COR-L47 (cell line): ENCODE measurements at regions not wholly inside any gene's neighbourhood (a gene's known extent, or its start where the extent isn't known, plus 50 kb on each side); places are given as distances from the start of the nearest gene placed in this dataset.

Source experiments
- DNase-seq: peaks from one replicate; lab custom pipeline; 2025; lab: John Stamatoyannopoulos, UW

DNA sequence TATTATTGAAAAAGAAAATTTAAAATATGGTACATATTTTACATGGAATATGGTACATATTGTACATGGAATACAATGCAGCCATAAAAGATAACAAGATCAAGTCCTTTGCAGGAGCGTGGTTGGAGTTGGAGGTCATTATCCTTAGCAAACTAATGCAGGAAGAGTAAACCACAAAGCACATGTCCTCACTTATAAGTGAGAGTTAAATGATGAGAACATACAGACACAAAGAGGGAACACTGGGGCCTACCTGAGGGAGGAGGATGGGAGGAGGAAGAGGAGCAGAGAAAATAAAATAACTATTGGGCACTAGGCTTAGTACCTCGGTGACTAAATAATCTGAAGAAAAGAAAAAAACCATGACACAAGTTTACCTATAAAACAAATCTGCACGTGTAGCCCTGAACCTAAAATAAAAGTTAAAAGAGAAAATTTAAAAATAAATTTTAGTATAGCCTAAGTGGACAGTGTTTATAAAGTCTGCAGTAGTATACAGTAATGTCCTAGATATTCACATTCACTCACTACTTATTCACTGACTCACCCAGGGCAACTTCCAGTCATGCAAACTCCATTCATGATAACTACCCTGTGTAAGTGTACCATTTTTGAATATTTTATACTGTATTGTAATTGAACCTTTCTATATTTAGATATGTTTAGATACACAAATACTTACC lies 204.4 kb downstream of the FAM76B start:
- no peak for DNase-seq

DNA sequence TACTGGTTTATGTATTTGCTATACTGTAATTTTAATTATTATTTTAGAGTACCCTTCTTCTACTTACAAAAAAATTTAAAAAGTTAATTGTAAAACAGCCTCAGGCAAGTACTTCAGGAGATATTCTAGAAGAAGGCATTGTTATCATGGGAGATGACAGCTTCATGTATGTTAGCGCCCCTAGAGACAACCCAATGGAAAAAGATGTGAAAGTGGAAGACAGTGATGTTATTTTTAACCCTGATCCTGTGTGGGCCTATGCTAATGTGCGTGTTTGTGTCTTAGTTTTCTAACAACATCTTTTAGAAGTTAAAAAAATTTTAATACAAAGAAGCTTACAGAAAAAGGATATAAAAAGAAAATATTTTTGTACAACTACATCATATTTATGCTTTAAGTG lies 205.0 kb downstream of the FAM76B start:
- no peak for DNase-seq

DNA sequence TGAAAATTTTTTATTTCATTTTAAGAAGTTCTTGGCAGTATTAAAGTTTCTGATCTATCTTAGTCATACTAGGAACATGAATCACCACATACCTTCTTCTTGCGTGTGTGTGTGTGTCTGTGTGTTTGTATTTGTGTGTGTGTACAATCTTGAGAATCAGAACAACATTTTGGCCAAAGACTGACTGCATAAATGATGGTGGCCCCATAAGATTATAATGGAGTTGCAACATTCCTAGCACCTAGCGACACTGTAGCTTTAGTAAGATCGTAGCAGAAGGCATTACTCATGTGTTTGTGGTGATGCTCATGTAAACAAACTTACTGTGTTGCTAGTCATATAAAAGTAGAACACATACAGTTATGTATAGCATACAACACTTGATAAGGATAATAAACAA lies 205.4 kb downstream of the FAM76B start:
- DNase-seq: no peak

DNA sequence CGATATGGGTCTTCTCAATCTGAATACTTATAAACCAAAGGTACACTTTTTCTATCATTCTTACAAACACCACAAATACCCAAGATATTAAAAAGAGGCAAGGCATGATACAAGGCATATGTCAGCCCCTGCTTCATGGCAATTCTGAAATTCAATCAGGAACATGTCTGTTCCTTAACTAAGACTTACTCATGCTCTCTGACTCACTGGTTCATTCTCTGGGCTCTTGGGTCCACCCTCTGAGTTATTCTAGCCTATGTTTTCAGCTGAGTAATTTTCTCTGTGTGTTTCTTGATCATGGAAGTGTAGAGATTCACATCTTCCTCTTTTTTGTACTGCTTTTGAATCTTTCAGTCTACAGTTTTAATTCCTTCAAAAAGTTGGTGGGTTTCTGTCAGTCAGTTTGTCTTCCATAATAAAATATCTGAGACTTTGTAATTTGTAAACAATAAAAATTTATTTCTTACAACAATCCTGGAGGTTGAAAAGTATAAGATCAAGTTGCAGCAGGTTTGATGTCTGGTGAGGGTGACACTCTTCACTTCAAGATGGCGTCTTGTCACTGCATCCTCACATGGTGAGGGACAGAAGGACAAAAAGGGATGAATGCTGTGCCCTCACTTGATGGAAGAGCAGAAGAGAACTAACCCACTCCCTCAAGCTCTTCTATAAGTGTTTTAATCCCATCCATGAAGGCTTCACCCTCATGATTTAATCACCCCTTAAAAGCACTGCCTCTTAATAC lies 211.7 kb downstream of the FAM76B start:
- no peak for DNase-seq

DNA sequence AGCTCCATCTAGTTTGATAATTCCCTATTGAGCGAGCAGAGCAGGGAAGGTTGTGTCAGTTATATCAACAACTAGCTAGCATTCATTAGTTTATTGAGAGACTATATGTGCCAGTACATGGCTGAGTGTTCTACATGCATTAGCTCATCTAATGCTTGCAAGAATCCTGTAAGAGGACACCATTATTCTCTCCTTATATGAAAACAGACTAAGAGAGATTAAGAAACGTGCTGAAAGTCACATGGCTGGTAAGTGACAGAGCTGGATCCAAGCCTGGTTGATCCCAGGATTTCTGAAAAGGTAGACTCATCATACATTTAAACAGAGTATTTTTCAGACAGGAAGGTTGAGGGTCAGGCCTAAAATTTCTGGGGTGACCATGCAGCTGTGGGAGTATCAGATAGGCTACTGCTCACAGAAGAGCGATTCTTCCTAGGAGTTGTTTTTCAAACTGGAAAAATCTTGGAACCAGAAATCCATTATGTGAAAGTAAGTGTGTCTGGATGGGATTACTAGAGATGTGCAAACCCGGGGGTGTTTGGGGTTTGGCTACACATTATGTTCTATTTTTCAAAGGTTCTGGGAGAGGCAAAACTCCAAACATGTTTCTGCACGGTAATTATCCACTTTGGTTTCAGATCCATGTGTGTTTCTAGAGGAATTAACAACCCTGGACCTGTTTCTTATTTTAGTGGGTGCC lies 213.3 kb downstream of the FAM76B start:
- DNase-seq: no peak

DNA sequence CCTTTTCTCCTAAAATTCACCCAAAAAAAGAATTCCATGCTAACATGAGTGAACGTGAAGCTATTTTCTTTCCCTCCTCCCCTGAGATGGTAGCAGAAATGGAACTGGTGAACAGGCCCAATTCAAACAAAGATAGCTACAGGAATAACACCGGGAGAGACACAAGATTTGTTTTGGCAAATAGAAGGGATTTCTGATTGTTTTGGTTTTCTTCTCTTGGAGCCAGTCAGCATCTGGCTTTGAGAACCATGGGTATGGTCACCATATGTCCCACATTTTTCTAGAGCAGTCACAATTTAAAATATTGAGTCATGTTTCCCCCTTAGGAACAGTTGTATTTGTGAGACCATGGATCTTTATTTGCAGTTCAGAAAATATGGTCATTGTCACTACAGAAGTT lies 214.1 kb downstream of the FAM76B start:
- DNase-seq: no peak

DNA sequence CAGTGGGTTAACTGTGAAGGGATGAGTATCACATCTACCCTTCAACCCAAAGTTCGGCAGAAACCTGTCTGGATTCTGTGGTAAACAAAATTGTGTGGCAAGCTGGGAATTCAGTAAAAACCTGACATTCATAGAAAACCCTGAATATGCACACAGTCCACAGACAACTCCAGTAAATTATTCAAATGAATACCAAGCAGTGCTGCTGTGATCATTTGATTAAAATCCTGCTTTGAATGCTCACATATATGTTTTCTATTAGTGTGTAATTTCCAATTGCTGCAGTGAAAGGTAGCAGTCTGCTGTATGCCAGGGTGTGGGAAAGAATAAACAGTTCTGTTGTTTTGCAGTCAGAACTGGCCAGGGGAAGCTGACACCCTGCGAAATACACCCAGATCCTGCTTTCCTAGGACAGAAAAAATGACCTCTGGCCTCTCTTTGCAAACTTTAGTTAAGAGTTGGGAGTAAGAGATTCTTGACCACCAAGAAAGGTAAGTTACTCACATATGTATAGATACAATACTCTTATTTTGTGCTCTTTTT lies 217.8 kb downstream of the FAM76B start:
- no peak for DNase-seq

DNA sequence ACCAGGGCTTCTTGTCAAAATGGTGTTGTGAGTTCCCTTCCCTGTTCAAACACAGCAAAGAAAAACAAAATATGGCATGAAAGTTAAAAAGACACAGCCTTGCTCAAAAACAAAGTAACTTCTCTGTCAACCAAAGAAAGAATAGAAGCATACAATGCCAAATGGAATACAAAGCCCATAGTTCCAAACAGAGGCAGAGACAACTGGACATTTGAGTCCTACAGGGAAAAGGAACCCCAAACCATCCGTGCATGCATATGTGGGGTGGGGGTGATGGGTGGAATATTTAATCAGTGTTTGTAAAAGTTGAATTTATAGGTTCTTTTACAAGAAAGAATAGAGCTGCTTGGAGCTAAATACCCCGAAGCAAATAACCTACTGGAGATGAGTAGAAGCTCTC lies 218.7 kb downstream of the FAM76B start:
- DNase-seq: no peak

DNA sequence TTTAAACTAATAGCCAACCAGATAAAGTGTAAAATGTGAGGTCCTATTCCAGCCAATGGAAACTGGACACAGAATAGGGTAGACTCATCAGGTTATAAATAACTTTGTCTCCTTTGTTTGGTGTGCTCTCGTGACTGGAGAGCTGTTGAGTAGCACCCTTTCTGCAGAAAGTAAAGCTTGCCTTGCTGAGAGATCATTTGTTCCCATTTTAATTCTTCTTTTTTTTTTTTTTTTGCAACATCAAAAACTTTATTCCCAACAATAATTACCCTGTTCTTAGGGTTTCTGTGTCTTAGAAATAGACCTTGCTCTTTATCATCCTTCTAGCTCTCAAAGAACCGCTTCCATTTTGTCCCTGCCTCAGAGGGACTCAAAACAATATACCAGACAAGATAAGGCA lies 220.4 kb downstream of the FAM76B start:
- no peak for DNase-seq

DNA sequence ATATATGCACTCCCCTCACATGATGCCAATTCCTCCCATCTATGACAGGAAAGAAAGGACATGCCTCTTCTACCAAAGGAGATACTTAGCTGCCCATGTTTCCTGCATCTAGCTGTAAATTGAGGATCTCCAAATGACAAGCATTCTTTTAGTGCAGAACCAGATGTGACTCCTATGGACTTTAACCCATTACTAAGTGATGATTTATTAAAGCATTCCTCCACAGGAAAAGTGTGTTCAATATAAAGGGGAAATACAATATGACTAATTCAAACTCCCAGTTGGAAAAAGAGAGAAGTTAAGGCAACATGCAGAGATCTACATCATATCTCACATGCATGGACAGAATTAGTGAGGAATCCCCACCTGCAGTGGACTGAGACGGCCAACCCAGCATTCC lies 221.3 kb downstream of the FAM76B start:
- no peak for DNase-seq

DNA sequence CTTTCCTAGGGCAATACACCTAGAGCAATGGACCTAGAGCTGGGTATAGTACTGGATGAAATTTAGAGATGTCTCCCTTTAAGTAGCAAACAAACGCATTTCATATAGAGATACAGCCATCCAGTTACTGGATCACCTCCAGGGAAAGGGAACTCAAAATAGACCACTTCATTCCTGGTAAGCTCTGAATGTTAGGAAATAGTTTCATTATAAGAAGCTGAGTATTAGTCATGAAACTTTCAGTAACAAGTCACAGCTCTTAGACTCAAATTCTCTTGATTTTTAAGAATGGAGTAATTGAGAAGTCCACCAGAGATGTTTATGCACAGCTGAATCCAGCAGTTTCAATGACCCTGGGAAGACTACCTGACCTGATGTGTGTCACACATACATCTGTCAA lies 221.9 kb downstream of the FAM76B start:
- no peak for DNase-seq

DNA sequence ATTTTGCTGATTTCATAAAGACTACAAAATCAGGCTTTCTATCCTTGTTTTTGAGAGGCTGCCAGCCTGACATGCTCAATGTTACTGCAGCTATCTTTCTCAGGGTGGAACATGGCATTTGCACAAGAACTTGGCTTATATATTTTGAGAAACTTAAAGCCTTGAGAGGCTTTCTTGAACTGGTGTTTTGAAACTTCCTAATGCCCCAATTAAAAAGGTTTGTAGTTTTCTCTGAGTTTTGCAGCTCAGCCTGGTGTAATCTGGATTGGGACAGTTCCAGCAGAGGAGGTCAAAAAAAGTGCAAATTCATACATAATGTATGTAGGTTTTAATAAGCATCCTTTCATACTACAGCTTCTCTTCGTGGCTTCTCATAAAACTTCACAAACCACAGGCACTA lies 223.4 kb downstream of the FAM76B start:
- DNase-seq: no peak

DNA sequence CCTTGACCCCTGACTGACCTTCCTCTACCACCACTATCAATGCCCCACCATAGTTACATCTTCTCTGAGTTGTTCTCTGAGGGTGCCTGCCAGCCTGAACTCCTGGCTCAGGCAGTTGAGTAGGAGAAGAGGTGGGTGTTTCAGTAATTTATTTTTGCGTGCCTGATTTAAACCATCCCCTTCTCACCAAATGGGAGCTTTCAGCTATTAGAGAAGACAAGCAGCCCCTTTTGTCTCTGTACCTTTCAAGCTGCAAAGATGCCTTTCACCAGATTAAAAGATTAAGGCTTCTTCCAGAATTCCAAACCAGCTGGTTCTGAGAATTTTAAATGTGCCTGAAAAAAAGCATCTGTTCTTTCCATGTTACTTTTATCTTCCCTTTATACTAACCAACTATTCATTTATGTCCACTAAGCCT lies 223.8 kb downstream of the FAM76B start:
- no peak for DNase-seq

DNA sequence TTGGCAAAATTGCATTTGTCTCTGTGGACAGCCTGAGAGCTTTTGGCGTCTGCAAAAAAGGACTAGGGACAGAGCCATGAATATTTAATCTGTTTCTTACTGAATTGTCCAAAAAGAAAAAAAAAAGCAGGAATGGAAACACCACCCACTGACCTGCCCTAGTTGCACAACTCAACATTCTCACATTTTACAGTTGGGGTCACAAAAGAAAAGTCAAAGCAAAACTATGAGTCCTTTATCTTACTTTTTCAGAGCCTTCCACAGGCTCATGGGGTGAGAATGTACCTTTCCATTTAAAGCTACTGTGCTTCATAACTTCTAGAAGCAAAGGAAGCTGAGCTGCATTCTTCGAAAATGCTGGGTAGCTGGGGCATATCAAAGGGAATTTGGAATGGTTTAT lies 225.7 kb downstream of the FAM76B start:
- DNase-seq: no peak

DNA sequence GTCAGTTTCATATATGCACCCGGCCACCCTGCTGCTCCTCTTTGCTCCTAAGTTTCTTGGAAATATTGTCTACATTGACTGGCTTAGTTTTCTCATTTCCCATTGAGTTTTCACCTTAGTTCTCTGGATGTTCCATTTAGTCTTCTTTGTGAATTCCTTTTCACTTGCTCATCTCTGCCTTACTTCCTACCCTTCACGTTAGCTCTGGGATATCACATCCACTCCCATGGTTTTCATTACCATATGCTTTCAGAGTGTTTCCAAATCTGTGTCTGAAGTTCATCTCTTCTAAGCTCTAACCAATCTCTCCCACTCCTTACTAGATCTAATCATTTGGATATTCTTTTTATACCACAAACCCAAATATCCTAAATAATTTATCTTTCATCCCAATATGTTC lies 226.4 kb downstream of the FAM76B start:
- DNase-seq: no peak

DNA sequence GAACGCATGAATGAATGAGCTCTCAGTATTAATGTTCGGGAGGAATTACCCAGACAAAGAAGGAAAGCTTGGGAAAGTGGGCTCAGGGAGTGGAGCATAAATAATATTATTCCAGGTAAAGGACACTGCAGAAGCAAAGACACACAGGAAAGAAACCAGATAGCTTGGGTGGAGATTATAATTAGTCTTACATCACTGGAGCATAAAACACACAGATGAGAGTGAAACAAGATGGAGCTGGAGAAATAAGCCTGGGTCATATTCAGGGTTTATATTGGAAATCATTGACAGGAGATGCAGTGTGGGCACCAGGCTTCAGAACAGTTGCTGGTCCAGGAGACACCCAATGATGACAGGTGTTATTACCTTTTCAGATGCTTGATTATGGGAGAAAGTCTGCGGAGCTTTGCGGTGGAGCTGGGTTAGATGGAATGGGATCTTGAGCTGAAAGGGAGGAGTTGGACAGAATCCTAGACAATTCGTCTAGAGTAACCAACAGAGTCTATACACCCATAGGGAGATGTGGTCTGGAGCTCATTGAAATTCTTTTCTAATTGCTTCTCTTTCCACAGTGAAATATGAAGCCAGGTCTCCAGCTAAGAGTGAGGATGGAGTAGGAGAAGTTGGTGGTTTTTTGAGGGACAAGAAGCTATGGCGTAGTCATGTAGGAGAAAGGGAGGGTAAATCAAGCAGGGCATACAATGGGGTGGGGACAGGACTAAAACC lies 227.2 kb downstream of the FAM76B start:
- DNase-seq: no peak

DNA sequence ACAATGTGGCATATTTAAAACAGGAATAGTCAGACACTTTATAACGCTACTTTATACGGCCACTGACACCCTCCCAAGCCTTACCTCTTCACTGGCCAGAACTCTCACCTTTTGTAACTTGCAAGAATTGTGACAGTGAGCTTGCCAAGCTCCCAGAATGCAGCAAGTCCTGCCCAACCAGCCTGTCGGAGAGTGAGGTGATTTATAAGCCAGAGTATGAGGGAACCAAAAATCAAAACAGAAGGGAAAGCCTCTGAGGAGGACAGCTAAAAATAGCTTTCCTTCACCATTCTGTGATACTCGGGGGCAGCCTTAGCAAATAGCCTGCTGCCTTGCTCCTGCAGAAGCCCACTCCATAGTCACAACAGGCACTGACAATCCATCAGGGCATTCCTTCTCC lies 229.7 kb downstream of the FAM76B start:
- no peak for DNase-seq

DNA sequence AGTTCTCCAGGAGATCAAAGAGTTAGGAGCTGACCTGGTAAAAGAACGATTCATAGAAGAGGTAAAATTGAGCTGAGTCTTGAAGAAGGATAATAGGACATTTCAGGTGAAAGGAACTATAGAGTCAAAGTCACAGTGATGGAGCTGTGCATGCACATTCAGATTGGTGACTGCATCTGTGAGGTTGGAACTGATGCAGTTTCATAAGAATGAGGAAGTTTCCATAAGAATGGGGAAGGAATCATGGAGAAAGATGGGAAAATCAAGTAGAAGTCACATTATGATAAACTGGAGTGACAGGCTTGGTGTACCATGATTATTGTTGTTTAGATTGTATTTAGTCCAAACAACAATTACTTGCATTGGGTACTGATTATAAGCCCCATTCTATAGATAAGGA lies 232.2 kb downstream of the FAM76B start:
- DNase-seq: no peak

DNA sequence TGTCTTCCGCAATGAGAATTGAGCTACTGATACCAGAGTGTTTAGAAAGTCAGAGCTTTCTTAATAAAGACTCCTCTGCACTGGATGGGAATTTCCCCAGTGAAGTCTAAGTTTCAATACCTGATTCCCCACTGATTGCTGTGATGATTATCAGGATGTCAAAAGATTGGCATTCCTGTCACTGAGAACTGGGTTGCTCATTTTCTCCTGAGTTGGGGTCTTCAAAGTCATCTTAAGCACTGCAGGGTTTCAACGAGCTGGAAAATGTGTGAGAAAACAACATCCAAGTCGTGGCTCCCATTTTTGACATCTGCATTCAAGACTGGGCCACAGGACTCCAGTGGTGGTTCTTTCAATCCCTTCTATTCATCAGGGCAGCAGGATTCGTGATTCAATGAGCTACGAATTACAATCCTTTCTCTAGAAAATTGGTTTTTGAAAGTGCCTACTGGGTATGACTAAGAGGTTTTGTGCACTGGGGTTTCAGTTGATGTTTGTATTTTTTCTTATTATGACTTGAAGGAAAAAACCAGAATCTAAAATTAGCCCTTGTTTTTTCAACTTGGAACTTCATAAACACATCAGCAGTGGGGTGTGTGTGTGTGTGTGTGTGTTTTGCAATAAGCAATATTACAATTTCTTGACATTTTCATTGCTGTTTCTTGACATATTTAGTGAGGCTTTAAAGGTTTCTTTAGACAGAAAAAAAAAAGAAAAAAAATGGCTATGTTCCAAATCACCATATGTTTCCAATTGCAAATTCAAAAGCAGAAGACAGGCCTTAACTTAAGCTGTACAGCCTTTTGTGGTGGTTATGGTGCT lies 233.0 kb downstream of the FAM76B start:
- no peak for DNase-seq

DNA sequence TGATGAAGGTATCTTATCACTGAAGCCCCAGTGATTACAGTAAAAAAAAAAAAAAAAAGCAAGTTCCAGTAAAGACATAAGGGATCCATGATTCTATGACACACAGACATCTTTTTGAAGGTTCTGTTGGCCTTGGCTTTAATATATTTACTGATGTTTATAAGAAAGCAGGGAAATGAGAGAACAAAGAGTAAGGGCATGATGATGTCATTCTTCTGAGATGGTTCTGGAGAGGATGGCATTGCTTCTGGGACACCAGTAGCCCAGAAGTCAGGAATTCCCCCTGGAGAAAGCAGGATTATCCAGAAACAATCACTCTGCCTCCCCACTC lies 233.6 kb downstream of the FAM76B start:
- DNase-seq: no peak

DNA sequence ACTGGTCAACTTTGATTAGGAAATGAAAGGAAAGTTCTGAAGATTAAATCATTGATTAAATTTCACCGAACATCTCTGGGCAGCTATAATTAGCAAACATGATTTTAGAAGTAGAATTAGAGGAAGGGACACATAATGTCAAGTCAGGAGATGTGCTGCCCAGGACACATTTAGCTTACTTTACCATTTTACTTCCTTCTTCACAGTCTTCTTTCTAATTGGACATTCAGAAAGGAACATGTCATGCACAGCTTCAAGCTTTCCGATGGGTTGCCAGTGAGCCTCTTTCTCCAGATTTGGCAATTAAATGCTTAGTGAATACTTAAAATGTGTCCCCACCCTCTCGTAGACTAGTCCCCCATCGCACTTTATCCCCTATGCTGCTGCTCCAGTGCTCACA lies 234.7 kb downstream of the FAM76B start:
- DNase-seq: no peak

DNA sequence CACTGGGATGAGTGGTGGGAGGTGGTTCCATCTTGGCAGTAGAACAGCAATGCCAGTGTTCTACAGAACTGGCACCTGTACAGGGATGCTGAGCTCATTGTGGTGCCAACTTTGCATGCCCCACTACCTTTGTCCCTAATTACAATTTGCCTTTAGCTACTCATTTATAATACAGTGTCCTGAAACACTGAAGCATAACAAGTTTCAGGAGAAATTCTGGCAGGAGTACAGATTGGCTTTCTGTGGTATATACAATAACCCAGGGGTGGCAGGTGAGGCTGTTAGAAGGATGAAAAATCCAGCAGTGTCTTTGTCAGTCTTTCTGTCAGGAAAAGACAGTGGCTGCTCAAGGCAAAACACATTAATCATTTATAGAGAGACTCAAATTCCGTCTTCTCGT lies 240.3 kb downstream of the FAM76B start:
- DNase-seq: peak; percentile 76
